HFFc6 (cell line): ENCODE measurements at regions not wholly inside any gene's neighbourhood (a gene's known extent, or its start where the extent isn't known, plus 50 kb on each side); places are given as distances from the start of the nearest gene placed in this dataset.

Source experiments
- DNase-seq: peaks from one replicate; pipeline ENCODE4 v3.0.0-alpha.2; 2018
- H3K27ac Mint-ChIP-seq: 2 replicates; pipeline ENCODE4 v1.8.0; 2020; ENCODE audit warnings: mild to moderate bottlenecking, mixed read lengths
- H3K27me3 Mint-ChIP-seq: 2 replicates; pipeline ENCODE4 v1.8.0; 2021; ENCODE audit warnings: mild to moderate bottlenecking, moderate library complexity, mixed read lengths; ENCODE audit not compliant: insufficient read depth
- H3K36me3 Mint-ChIP-seq: 2 replicates; pipeline ENCODE4 v1.8.0; 2021; ENCODE audit warnings: low read depth, mixed read lengths
- H3K4me1 Mint-ChIP-seq: 2 replicates; pipeline ENCODE4 v1.8.0; 2020; ENCODE audit warnings: low read depth, mixed read lengths
- H3K4me3 Mint-ChIP-seq: 2 replicates; pipeline ENCODE4 v1.8.0; 2020; ENCODE audit warnings: mild to moderate bottlenecking, moderate library complexity, mixed read lengths
- H3K9me3 Mint-ChIP-seq: 2 replicates; pipeline ENCODE4 v1.8.0; 2020; ENCODE audit warnings: mild to moderate bottlenecking, mixed read lengths
- CTCF ChIP-seq: fragments of 200-600 bp; sonication (generic); IDR thresholded peaks from 2 replicates; pipeline ENCODE4 v1.5.0; 2021; ENCODE audit warnings: antibody characterized with exemption, mild to moderate bottlenecking

- no peaks in the 10 kb centered on the region for H3K27me3 Mint-ChIP-seq
- no peaks in the 10 kb centered on the region for H3K36me3 Mint-ChIP-seq
- no peak overlapping the region for H3K4me3 Mint-ChIP-seq
- DNase-seq: no peak
- H3K9me3 Mint-ChIP-seq: peaks cover 25% of the 10 kb centered on the region
- no peak overlapping the region for H3K27ac Mint-ChIP-seq
- TF ChIP-seq CTCF: no peak
- no peaks in the 10 kb centered on the region for H3K4me1 Mint-ChIP-seq
These were observed 437.8 kb downstream of the ANKRD7 start for GRCh38 chr7:118662266-118662665.

- H3K4me3 Mint-ChIP-seq: no peak overlapping the region
- no peak for TF ChIP-seq CTCF
- no peaks in the 10 kb centered on the region for H3K27me3 Mint-ChIP-seq
These were observed 440.0 kb downstream of the ANKRD7 start for GRCh38 chr7:118664498-118664897.

GRCh38 chr7:118671149-118671548 is 446.6 kb downstream of the ANKRD7 start:
- Mint-ChIP-seq H3K4me1 (no peaks in the 10 kb centered on the region), H3K9me3 (peaks cover 31% of the 10 kb centered on the region), H3K36me3 (no peaks in the 10 kb centered on the region; the same call in 1 of the 2 replicates), H3K27me3 (no peaks in the 10 kb centered on the region), H3K4me3 (no peak overlapping the region), H3K27ac (no peak overlapping the region)
- no peak for TF ChIP-seq CTCF
- DNase-seq: no peak

More at GRCh38 chr7:118664498-118664897, 440.0 kb downstream of the ANKRD7 start:
- Mint-ChIP-seq H3K27ac (no peak overlapping the region), H3K4me1 (no peaks in the 10 kb centered on the region), H3K9me3 (peaks cover 30% of the 10 kb centered on the region; the same call in 1 of the 2 replicates), H3K36me3 (no peaks in the 10 kb centered on the region)
- no peak for DNase-seq

- DNase-seq: no peak
- Mint-ChIP-seq H3K4me1 (no peaks in the 10 kb centered on the region), H3K9me3 (peaks cover 32% of the 10 kb centered on the region), H3K36me3 (no peaks in the 10 kb centered on the region), H3K27me3 (no peaks in the 10 kb centered on the region), H3K4me3 (no peak overlapping the region), H3K27ac (no peak overlapping the region)
- TF ChIP-seq CTCF: no peak
These were observed 460.3 kb downstream of the ANKRD7 start for GRCh38 chr7:118684796-118685195.

- Mint-ChIP-seq H3K36me3 (no peaks in the 10 kb centered on the region), H3K9me3 (peaks cover 11% of the 10 kb centered on the region), H3K27ac (no peak overlapping the region), H3K27me3 (no peaks in the 10 kb centered on the region), H3K4me3 (no peak overlapping the region), H3K4me1 (no peaks in the 10 kb centered on the region)
- no peak for TF ChIP-seq CTCF
- no peak for DNase-seq
These were observed 464.9 kb downstream of the ANKRD7 start for GRCh38 chr7:118689403-118689802.

GRCh38 chr7:118696879-118697278 is 472.4 kb downstream of the ANKRD7 start:
- Mint-ChIP-seq H3K4me3 (no peak overlapping the region), H3K9me3 (peaks cover 25% of the 10 kb centered on the region), H3K27me3 (no peaks in the 10 kb centered on the region), H3K36me3 (no peaks in the 10 kb centered on the region), H3K4me1 (no peaks in the 10 kb centered on the region), H3K27ac (no peak overlapping the region)
- DNase-seq: no peak
- no peak for TF ChIP-seq CTCF
